GM12891 (cell line): ENCODE measurements at regions not wholly inside any gene's neighbourhood (a gene's known extent, or its start where the extent isn't known, plus 50 kb on each side); places are given as distances from the start of the nearest gene placed in this dataset.

Experiments
- POLR2AphosphoS5 ChIP-seq: IDR thresholded peaks from 2 replicates; pipeline ENCODE4 v1.6.1; 2011; ENCODE audit warnings: low read depth, low read length, control low read depth
- TAF1 ChIP-seq: IDR thresholded peaks from 2 replicates; pipeline ENCODE4 v1.6.1; 2011; ENCODE audit warnings: low read depth, low read length, control low read depth

- no peak for TF ChIP-seq POLR2AphosphoS5
- TF ChIP-seq TAF1 = no peak
Measured at GRCh38 chr13:89352384-89352783, 1681.2 kb downstream of the SLITRK5 start.
